Gastroesophageal sphincter (tissue), 4 donors: ENCODE measurements at regions not wholly inside any gene's neighbourhood (a gene's known extent, or its start where the extent isn't known, plus 50 kb on each side); places are given as distances from the start of the nearest gene placed in this dataset.

Source experiments
- ATAC-seq: fragments of 150-250 bp; one replicate; pipeline ENCODE4 v1.9.1; 2016; ENCODE audit warnings: mild to moderate bottlenecking, moderate library complexity
- H3K27ac ChIP-seq, 4 donors: fragments of 200-600 bp; sonication (generic) in 3 of 4; 1 replicate in 3 of 4; 2 replicates in 1 of 4; pipeline ENCODE4 v1.5.1; 2016 to 2019
- H3K27me3 ChIP-seq: fragments of 200-600 bp; sonication (generic); one replicate; pipeline ENCODE4 v1.5.1; 2019
- H3K36me3 ChIP-seq, 2 donors: fragments of 200-600 bp; sonication (generic); one replicate each; pipeline ENCODE4 v1.5.1; 2019; ENCODE audit warnings: control low read depth in 1 of 2
- H3K4me1 ChIP-seq, 3 donors: fragments of 200-600 bp; sonication (generic); 1 replicate in 2 of 3; 2 replicates in 1 of 3; pipeline ENCODE4 v1.5.1; 2016 to 2019; ENCODE audit warnings: control low read depth in 2 of 3
- H3K4me3 ChIP-seq, 2 donors: fragments of 200-600 bp; sonication (generic); one replicate each; pipeline ENCODE4 v1.5.1; 2019; ENCODE audit warnings: mild to moderate bottlenecking in 1 of 2, moderate library complexity in 1 of 2
- H3K9me3 ChIP-seq, 3 donors: fragments of 200-600 bp; sonication (generic); one replicate each; pipeline ENCODE4 v1.5.1; 2017 to 2019; ENCODE audit warnings: control low read depth in 2 of 3
- CTCF ChIP-seq, 4 experiments: fragments of 200-600 bp in 2 of 4; fragments of 450-650 bp in 2 of 4; sonication (generic) in 1 of 4; IDR thresholded peaks; one replicate each; pipeline ENCODE4 v1.5.1; 2017 to 2019; ENCODE audit warnings: antibody characterized with exemption in 4 of 4, mild to moderate bottlenecking in 2 of 4, moderate library complexity in 2 of 4
- EP300 ChIP-seq: sonication (generic); formaldehyde crosslinking; IDR thresholded peaks from one replicate; pipeline ENCODE4 v1.6.1; 2017; ENCODE audit warnings: antibody characterized with exemption, mild to moderate bottlenecking
- POLR2A ChIP-seq, 2 donors: fragments of 450-650 bp; IDR thresholded peaks; one replicate each; pipeline ENCODE4 v1.6.1; 2017; ENCODE audit warnings: antibody characterized with exemption in 2 of 2, mild to moderate bottlenecking in 2 of 2, moderate library complexity in 1 of 2
- POLR2AphosphoS5 ChIP-seq: sonication (generic); formaldehyde crosslinking; IDR thresholded peaks from one replicate; pipeline ENCODE4 v1.6.1; 2017; ENCODE audit warnings: antibody characterized with exemption
- WGBS, 2 donors: methylation state at CpG; one replicate each; pipeline ENCODE4 v1.1.5; 2018; ENCODE audit warnings: low coverage in 1 of 2; 5-methylcytosine and 5-hydroxymethylcytosine counted together

- ATAC-seq: no peak
- no peak overlapping the region for H3K27ac ChIP-seq
- 33 to 40% methylated on average over 7 to 11 of the region's 19 CpGs for WGBS, 2 donors
- no peaks in the 10 kb centered on the region for H3K36me3 ChIP-seq
- peaks cover 49% of the 10 kb centered on the region for H3K27me3 ChIP-seq
- no peaks in the 10 kb centered on the region for H3K9me3 ChIP-seq
- no peak for TF ChIP-seq POLR2AphosphoS5
- no peaks in the 10 kb centered on the region for H3K4me1 ChIP-seq
- no peak overlapping the region for H3K4me3 ChIP-seq
Observed at GRCh38 chr20:22652681-22653588, 68.6 kb upstream of the FOXA2 start.

- no peaks in the 10 kb centered on the region for H3K36me3 ChIP-seq
- H3K27me3 ChIP-seq: peaks cover 49% of the 10 kb centered on the region
- no peaks in the 10 kb centered on the region for H3K9me3 ChIP-seq
- no peaks in the 10 kb centered on the region for H3K4me1 ChIP-seq
- WGBS, 2 donors: 59 to 72% methylated on average over 5 to 12 of the region's 21 CpGs
- H3K4me3 ChIP-seq: no peak overlapping the region
- ATAC-seq: no peak
- H3K27ac ChIP-seq: no peak overlapping the region
- no peak for TF ChIP-seq POLR2AphosphoS5
- TF ChIP-seq POLR2A (IDR thresholded peaks at IDR 0.05): no peak
- no peak for TF ChIP-seq CTCF (IDR thresholded peaks at IDR 0.05)
- TF ChIP-seq EP300: no peak
Observed at GRCh38 chr20:22653658-22654642, 69.6 kb upstream of the FOXA2 start.

GRCh38 chr20:22663528-22664025 lies 79.2 kb upstream of the FOXA2 start:
- Histone ChIP-seq H3K27me3 (peaks cover 31% of the 10 kb centered on the region), H3K4me1 (no peaks in the 10 kb centered on the region), H3K4me3 (no peak overlapping the region), H3K27ac (no peak overlapping the region), H3K36me3 (no peaks in the 10 kb centered on the region), H3K9me3 (peaks cover 0 to 12% (median 0%) of the 10 kb centered on the region in 3 donors)
- no peak for ATAC-seq
- WGBS, 2 donors: 18 to 80% methylated on average over 1 to 3 of the region's 4 CpGs
- no peak for TF ChIP-seq CTCF (IDR thresholded peaks at IDR 0.05)
- TF ChIP-seq POLR2A (IDR thresholded peaks at IDR 0.05): no peak
- TF ChIP-seq EP300: no peak
- TF ChIP-seq POLR2AphosphoS5: no peak

- TF ChIP-seq POLR2A (IDR thresholded peaks at IDR 0.05): no peak
- no peak for TF ChIP-seq CTCF (IDR thresholded peaks at IDR 0.05)
- no peak for TF ChIP-seq POLR2AphosphoS5
- no peak for TF ChIP-seq EP300
- Histone ChIP-seq H3K27ac (no peak overlapping the region), H3K9me3 (peaks cover 0 to 37% (median 0%) of the 10 kb centered on the region in 3 donors), H3K4me1 (no peaks in the 10 kb centered on the region), H3K4me3 (no peak overlapping the region), H3K36me3 (no peaks in the 10 kb centered on the region), H3K27me3 (peaks cover 31% of the 10 kb centered on the region)
- WGBS, 2 donors: 67 to 79% methylated on average over 1 of the region's 1 CpG
- ATAC-seq: no peak
Observed at GRCh38 chr20:22667198-22667597, 82.8 kb upstream of the FOXA2 start.

- H3K27me3 ChIP-seq: peaks cover 24% of the 10 kb centered on the region
- no peaks in the 10 kb centered on the region for H3K4me1 ChIP-seq
- peaks cover 0 to 30% (median 0%) of the 10 kb centered on the region in 3 donors for H3K9me3 ChIP-seq
- no peak overlapping the region for H3K27ac ChIP-seq
- TF ChIP-seq POLR2AphosphoS5 (no peak), EP300 (no peak), CTCF (IDR thresholded peaks at IDR 0.05) (no peak), POLR2A (IDR thresholded peaks at IDR 0.05) (no peak)
- no peaks in the 10 kb centered on the region for H3K36me3 ChIP-seq
- no peak for ATAC-seq
- WGBS, 2 donors: 64 to 69% methylated on average over 1 of the region's 1 CpG
- no peak overlapping the region for H3K4me3 ChIP-seq
Observed at GRCh38 chr20:22672191-22672590, 87.8 kb upstream of the FOXA2 start.
